ENCODE measurements at regions not wholly inside any gene's neighbourhood (a gene's known extent, or its start where the extent isn't known, plus 50 kb on each side); places are given as distances from the start of the nearest gene placed in this dataset.
"Not testable (repeated sequence)": the region's sequence is repeated elsewhere in the genome, so short reads cannot be mapped to it uniquely, and the experiment has no call there.

- DNase-seq (ENCODE audit: low read depth) = not testable (repeated sequence)
Measured at GRCh38 chr17:26936645-26937044, 357.3 kb upstream of the WSB1 start.

GRCh38 chr17:26937750-26938322 lies 356.1 kb upstream of the WSB1 start:
- not testable (repeated sequence) for DNase-seq (ENCODE audit: low read depth)

GRCh38 chr17:26939755-26940154 lies 354.2 kb upstream of the WSB1 start:
- not testable (repeated sequence) for DNase-seq (ENCODE audit: low read depth)

GRCh38 chr17:26940587-26940986 lies 353.3 kb upstream of the WSB1 start:
- DNase-seq (ENCODE audit: low read depth) = not testable (repeated sequence)

GRCh38 chr17:26962255-26963162 lies 331.4 kb upstream of the WSB1 start:
- no peak for DNase-seq (ENCODE audit: low read depth)

GRCh38 chr17:26963163-26963503 lies 330.8 kb upstream of the WSB1 start:
- DNase-seq (ENCODE audit: low read depth) = no peak

GRCh38 chr17:26965898-26966624 lies 327.9 kb upstream of the WSB1 start:
- not testable (repeated sequence) for DNase-seq (ENCODE audit: low read depth)

- DNase-seq (ENCODE audit: low read depth) = not testable (repeated sequence)
Measured at GRCh38 chr17:26966625-26967179, 327.2 kb upstream of the WSB1 start.

- DNase-seq (ENCODE audit: low read depth) = not testable (repeated sequence)
Measured at GRCh38 chr17:26981845-26982425, 312.0 kb upstream of the WSB1 start.

- not testable (repeated sequence) for DNase-seq (ENCODE audit: low read depth)
Measured at GRCh38 chr17:26982563-26982962, 311.4 kb upstream of the WSB1 start.

GRCh38 chr17:26987851-26988250 lies 306.1 kb upstream of the WSB1 start:
- not testable (repeated sequence) for DNase-seq (ENCODE audit: low read depth)

GRCh38 chr17:26994648-26995047 lies 299.3 kb upstream of the WSB1 start:
- not testable (repeated sequence) for DNase-seq (ENCODE audit: low read depth)

GRCh38 chr17:26996146-26996916 lies 297.6 kb upstream of the WSB1 start:
- not testable (repeated sequence) for DNase-seq (ENCODE audit: low read depth)

- DNase-seq (ENCODE audit: low read depth) = not testable (repeated sequence)
Measured at GRCh38 chr17:27007734-27008531, 286.0 kb upstream of the WSB1 start.

- no peak for DNase-seq (ENCODE audit: low read depth)
Measured at GRCh38 chr17:27009087-27009486, 284.8 kb upstream of the WSB1 start.

- DNase-seq (ENCODE audit: low read depth) = not testable (repeated sequence)
Measured at GRCh38 chr17:27010138-27010537, 283.8 kb upstream of the WSB1 start.

GRCh38 chr17:27030552-27030951 lies 263.4 kb upstream of the WSB1 start:
- not testable (repeated sequence) for DNase-seq (ENCODE audit: low read depth)

- DNase-seq (ENCODE audit: low read depth) = no peak
Measured at GRCh38 chr17:27038676-27039075, 255.2 kb upstream of the WSB1 start.

- DNase-seq (ENCODE audit: low read depth) = not testable (repeated sequence)
Measured at GRCh38 chr17:27045039-27045438, 248.9 kb upstream of the WSB1 start.

GRCh38 chr17:27049104-27049784 lies 244.7 kb upstream of the WSB1 start:
- DNase-seq (ENCODE audit: low read depth) = no peak

Data from activated T-cell treated with anti-CD3 and anti-CD28 coated beads for 1 hour (primary cell).